Inflammatory macrophage (primary cell): ENCODE measurements at regions not wholly inside any gene's neighbourhood (a gene's known extent, or its start where the extent isn't known, plus 50 kb on each side); places are given as distances from the start of the nearest gene placed in this dataset.
"Not testable (repeated sequence)": the region's sequence is repeated elsewhere in the genome, so short reads cannot be mapped to it uniquely, and the experiment has no call there.

Source experiments
- DNase-seq, 2 donors: peaks; one replicate each; pipeline ENCODE4 v3.0.0-alpha.2; 2020 to 2022

- DNase-seq, result no peak
Measured at GRCh38 chr1:233435622-233436021, 108.1 kb downstream of the MAP3K21 start.

- no peak for DNase-seq
Measured at GRCh38 chr1:233439721-233440120, 112.2 kb downstream of the MAP3K21 start.

- peak; percentile 56 to 68 for DNase-seq
Measured at GRCh38 chr1:233440951-233441401, 113.5 kb downstream of the MAP3K21 start.

- no peak for DNase-seq
Measured at GRCh38 chr1:233442026-233442780, 114.7 kb downstream of the MAP3K21 start.

GRCh38 chr1:233443040-233443760 is 115.7 kb downstream of the MAP3K21 start:
- no peak for DNase-seq

GRCh38 chr1:233444484-233444883 is 117.0 kb downstream of the MAP3K21 start:
- DNase-seq, result no peak

GRCh38 chr1:233445737-233446136 is 118.2 kb downstream of the MAP3K21 start:
- no peak for DNase-seq

- no peak for DNase-seq
Measured at GRCh38 chr1:233446935-233447334, 119.4 kb downstream of the MAP3K21 start.

GRCh38 chr1:233448109-233448689 is 120.7 kb downstream of the MAP3K21 start:
- no peak for DNase-seq

- DNase-seq, result no peak
Measured at GRCh38 chr1:233452724-233453123, 125.2 kb downstream of the MAP3K21 start.

- DNase-seq, result no peak
Measured at GRCh38 chr1:233453433-233454200, 126.1 kb downstream of the MAP3K21 start.

GRCh38 chr1:233459470-233459945 is 132.0 kb downstream of the MAP3K21 start:
- no peak for DNase-seq

GRCh38 chr1:233459968-233460367 is 132.4 kb downstream of the MAP3K21 start:
- DNase-seq, result no peak

- DNase-seq, result no peak
Measured at GRCh38 chr1:233460692-233461091, 133.2 kb downstream of the MAP3K21 start.

- no peak for DNase-seq
Measured at GRCh38 chr1:233461847-233462246, 134.3 kb downstream of the MAP3K21 start.

GRCh38 chr1:233463333-233463732 is 135.8 kb downstream of the MAP3K21 start:
- no peak for DNase-seq

- no peak for DNase-seq
Measured at GRCh38 chr1:233465745-233466343, 138.3 kb downstream of the MAP3K21 start.

GRCh38 chr1:233470741-233471499 is 143.0 kb upstream of the KCNK1 start:
- DNase-seq, result no peak

GRCh38 chr1:233471851-233472250 is 142.1 kb upstream of the KCNK1 start:
- not testable (repeated sequence) for DNase-seq

- not testable (repeated sequence) for DNase-seq
Measured at GRCh38 chr1:233472796-233473195, 141.1 kb upstream of the KCNK1 start.

- DNase-seq, result no peak
Measured at GRCh38 chr1:233473549-233474204, 140.2 kb upstream of the KCNK1 start.
